ENCODE measurements at regions not wholly inside any gene's neighbourhood (a gene's known extent, or its start where the extent isn't known, plus 50 kb on each side); places are given as distances from the start of the nearest gene placed in this dataset.

DNA sequence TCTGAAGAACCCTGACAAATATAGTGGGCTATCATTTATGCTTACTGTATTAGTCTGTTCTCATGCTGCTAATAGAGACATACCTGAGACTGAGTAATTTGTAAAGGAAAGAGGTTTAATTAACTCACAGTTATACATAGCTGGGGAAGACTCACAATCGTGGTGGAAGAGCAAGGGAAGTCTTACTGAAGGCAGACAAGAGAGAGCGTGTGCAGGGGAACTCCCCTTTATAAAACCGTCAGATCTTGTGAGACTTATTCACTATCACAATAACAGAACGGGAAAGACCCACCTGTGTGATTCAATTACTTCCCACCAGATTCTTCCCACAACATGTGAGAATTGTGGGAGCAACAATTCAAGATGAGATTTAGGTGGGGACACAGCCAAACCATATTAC lies 526.8 kb upstream of the GOT2 start:
- Histone ChIP-seq H3K27me3 (no peaks in the 10 kb centered on the region), H3K27ac (no peak overlapping the region), H3K36me3 (no peaks in the 10 kb centered on the region), H3K4me3 (no peak overlapping the region), H3K9me3 (no peaks in the 10 kb centered on the region), H3K4me1 (no peaks in the 10 kb centered on the region)
- TF ChIP-seq, protein P1, sequence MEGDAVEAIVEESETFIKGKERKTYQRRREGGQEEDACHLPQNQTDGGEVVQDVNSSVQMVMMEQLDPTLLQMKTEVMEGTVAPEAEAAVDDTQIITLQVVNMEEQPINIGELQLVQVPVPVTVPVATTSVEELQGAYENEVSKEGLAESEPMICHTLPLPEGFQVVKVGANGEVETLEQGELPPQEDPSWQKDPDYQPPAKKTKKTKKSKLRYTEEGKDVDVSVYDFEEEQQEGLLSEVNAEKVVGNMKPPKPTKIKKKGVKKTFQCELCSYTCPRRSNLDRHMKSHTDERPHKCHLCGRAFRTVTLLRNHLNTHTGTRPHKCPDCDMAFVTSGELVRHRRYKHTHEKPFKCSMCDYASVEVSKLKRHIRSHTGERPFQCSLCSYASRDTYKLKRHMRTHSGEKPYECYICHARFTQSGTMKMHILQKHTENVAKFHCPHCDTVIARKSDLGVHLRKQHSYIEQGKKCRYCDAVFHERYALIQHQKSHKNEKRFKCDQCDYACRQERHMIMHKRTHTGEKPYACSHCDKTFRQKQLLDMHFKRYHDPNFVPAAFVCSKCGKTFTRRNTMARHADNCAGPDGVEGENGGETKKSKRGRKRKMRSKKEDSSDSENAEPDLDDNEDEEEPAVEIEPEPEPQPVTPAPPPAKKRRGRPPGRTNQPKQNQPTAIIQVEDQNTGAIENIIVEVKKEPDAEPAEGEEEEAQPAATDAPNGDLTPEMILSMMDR (IDR thresholded peaks at IDR 0.05): no peak
- TF ChIP-seq POLR2A (IDR thresholded peaks at IDR 0.05) (no peak), POLR2AphosphoS5 (IDR thresholded peaks at IDR 0.05) (no peak), EP300 (IDR thresholded peaks at IDR 0.05) (no peak)
- DNase-seq (ENCODE audit: low spot score in 2 of 2): no peak
- WGBS: 66% methylated on average over 4 of the region's 4 CpGs

- Histone ChIP-seq H3K36me3 (no peaks in the 10 kb centered on the region), H3K9me3 (no peaks in the 10 kb centered on the region), H3K27ac (no peak overlapping the region), H3K4me1 (no peaks in the 10 kb centered on the region), H3K4me3 (no peak overlapping the region), H3K27me3 (no peaks in the 10 kb centered on the region)
- TF ChIP-seq POLR2A (IDR thresholded peaks at IDR 0.05) (no peak), EP300 (IDR thresholded peaks at IDR 0.05) (no peak), POLR2AphosphoS5 (IDR thresholded peaks at IDR 0.05) (no peak)
- TF ChIP-seq, protein P1 (IDR thresholded peaks at IDR 0.05): no peak
- no peak for DNase-seq (ENCODE audit: low spot score in 2 of 2)
These were observed 525.8 kb upstream of the GOT2 start for GRCh38 chr16:59259950-59260319.

DNA sequence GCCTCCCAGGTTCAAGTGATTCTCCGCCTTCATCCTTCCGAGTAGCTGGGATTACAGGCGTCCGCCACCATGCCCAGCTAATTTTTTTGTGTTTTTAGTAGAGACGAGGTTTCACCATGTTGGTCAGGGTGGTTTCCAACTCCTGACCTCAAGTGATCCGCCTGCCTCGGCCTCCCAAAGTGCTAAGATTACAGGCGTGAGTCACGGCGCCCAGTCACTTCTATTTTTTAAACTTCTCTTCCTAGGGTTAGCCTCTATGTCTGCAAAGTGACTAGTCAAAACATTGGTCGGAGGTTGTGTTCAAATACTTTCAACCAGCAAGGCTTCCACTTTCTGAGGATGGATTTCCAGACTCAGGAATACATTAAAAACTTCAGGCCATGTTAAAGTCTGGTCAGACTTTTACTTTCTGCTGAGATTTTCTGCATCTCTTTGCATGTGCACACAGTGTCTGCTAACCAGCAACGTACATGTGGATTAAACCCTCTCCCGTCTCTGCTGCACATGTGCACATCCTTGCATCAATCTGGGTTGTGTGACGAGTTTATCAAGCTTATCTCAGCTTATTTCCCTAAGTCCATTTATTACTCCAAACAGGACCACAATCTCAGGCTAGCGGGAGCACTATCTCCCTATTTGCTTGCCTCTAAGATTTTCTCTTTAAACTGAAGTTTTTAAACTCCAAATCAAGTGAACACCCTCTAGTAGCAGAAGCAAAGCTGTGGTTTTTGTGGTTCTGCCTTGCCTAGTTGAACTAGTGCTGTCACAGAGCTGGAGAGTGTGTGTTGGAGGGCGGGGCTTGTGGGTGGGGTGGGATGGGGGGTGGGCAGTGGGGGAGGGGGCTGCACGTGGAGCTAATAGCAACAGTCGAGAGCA lies 525.2 kb upstream of the GOT2 start:
- H3K4me1 ChIP-seq: no peaks in the 10 kb centered on the region
- whole genome bisulfite sequencing: 67% methylated on average over 18 of the region's 18 CpGs
- DNase-seq (ENCODE audit: low spot score in 2 of 2): no peak
- no peaks in the 10 kb centered on the region for H3K36me3 ChIP-seq
- no peaks in the 10 kb centered on the region for H3K9me3 ChIP-seq
- no peak overlapping the region for H3K4me3 ChIP-seq
- H3K27me3 ChIP-seq: no peaks in the 10 kb centered on the region
- TF ChIP-seq EP300 (IDR thresholded peaks at IDR 0.05): no peak
- TF ChIP-seq, protein P1 (IDR thresholded peaks at IDR 0.05): no peak
- no peak for TF ChIP-seq POLR2A (IDR thresholded peaks at IDR 0.05)
- TF ChIP-seq POLR2AphosphoS5 (IDR thresholded peaks at IDR 0.05): no peak
- no peak overlapping the region for H3K27ac ChIP-seq

- Histone ChIP-seq H3K9me3 (no peaks in the 10 kb centered on the region), H3K36me3 (no peaks in the 10 kb centered on the region), H3K4me1 (no peaks in the 10 kb centered on the region), H3K4me3 (no peak overlapping the region), H3K27ac (no peak overlapping the region), H3K27me3 (no peaks in the 10 kb centered on the region)
- TF ChIP-seq POLR2A (IDR thresholded peaks at IDR 0.05) (no peak), EP300 (IDR thresholded peaks at IDR 0.05) (no peak), POLR2AphosphoS5 (IDR thresholded peaks at IDR 0.05) (no peak)
- TF ChIP-seq, protein P1 (IDR thresholded peaks at IDR 0.05): no peak
- no peak for DNase-seq (ENCODE audit: low spot score in 2 of 2)
- 84% methylated on average over 3 of the region's 3 CpGs for WGBS
These were observed 518.2 kb upstream of the GOT2 start for GRCh38 chr16:59252317-59252716.

DNA sequence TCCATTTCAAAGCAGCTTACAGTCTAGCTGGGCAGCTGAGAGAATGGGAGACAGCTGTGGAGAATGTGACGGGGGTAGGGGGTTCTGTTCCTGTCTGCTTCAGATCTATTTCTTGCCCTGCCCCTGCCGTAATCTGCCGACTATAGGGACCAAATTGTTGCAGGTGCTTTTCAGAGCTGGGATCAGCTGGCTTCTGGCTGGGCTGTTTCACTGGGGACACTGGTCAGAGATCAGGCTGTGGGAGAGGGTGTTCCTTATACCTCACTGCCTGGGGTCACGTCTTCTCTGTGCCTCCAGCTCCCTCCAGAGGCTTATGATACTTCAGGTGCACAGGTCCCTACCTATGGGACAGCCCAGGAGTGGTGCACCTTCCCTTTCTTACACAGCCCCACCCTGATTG lies 514.9 kb upstream of the GOT2 start:
- TF ChIP-seq EP300 (IDR thresholded peaks at IDR 0.05) (no peak), POLR2AphosphoS5 (IDR thresholded peaks at IDR 0.05) (no peak), POLR2A (IDR thresholded peaks at IDR 0.05) (no peak)
- TF ChIP-seq, protein P1 (IDR thresholded peaks at IDR 0.05): no peak
- Histone ChIP-seq H3K36me3 (no peaks in the 10 kb centered on the region), H3K4me3 (no peak overlapping the region), H3K27me3 (no peaks in the 10 kb centered on the region), H3K9me3 (no peaks in the 10 kb centered on the region), H3K27ac (no peak overlapping the region), H3K4me1 (no peaks in the 10 kb centered on the region)
- 50% methylated on average over 4 of the region's 4 CpGs for WGBS
- no peak for DNase-seq (ENCODE audit: low spot score in 2 of 2)
